ENCODE measurements at regions not wholly inside any gene's neighbourhood (a gene's known extent, or its start where the extent isn't known, plus 50 kb on each side); places are given as distances from the start of the nearest gene placed in this dataset.

GRCh38 chr12:131525795-131526508 lies 184.9 kb upstream of the SFSWAP start:
- H3K27me3 ChIP-seq (ENCODE audit: insufficient read depth, low read length): no peaks in the 10 kb centered on the region
- no peaks in the 10 kb centered on the region for H3K4me1 ChIP-seq (ENCODE audit: insufficient read depth, low read length, severe bottlenecking)
- H4K20me1 ChIP-seq (ENCODE audit: insufficient read depth, low read length): no peaks in the 10 kb centered on the region
- H3K9me3 ChIP-seq (ENCODE audit: low read length): no peaks in the 10 kb centered on the region
- H3K4me3 ChIP-seq (ENCODE audit: low read depth, low read length, poor library complexity, severe bottlenecking): no peak overlapping the region
- TF ChIP-seq CTCF (IDR thresholded peaks at IDR 0.05; ENCODE audit: low read length) (no peak), EZH2 (IDR thresholded peaks at IDR 0.05; ENCODE audit: borderline replicate concordance, low read length) (no peak)
- H3K79me2 ChIP-seq (ENCODE audit: insufficient read depth, low read length): no peaks in the 10 kb centered on the region
- no peak overlapping the region for H3K27ac ChIP-seq (ENCODE audit: low read depth, low read length, poor library complexity, severe bottlenecking)
- H3K4me2 ChIP-seq (ENCODE audit: low read length): no peak overlapping the region
- H3K9ac ChIP-seq (ENCODE audit: low read length): no peak overlapping the region
- H3K9me2 ChIP-seq (ENCODE audit: low read depth, low read length): no peaks in the 10 kb centered on the region
- no peak overlapping the region for H2AFZ ChIP-seq (ENCODE audit: low read length)
- no peaks in the 10 kb centered on the region for H3F3A ChIP-seq (ENCODE audit: insufficient read depth, low read length)
- no peaks in the 10 kb centered on the region for H3K36me3 ChIP-seq (ENCODE audit: insufficient read depth, low read length)

- no peaks in the 10 kb centered on the region for H3K27me3 ChIP-seq (ENCODE audit: insufficient read depth, low read length)
- H3K4me1 ChIP-seq (ENCODE audit: insufficient read depth, low read length, severe bottlenecking): no peaks in the 10 kb centered on the region
- H3K79me2 ChIP-seq (ENCODE audit: insufficient read depth, low read length): no peaks in the 10 kb centered on the region
- no peak overlapping the region for H3K27ac ChIP-seq (ENCODE audit: low read depth, low read length, poor library complexity, severe bottlenecking)
- no peaks in the 10 kb centered on the region for H4K20me1 ChIP-seq (ENCODE audit: insufficient read depth, low read length)
- no peak overlapping the region for H3K4me3 ChIP-seq (ENCODE audit: low read depth, low read length, poor library complexity, severe bottlenecking)
- no peak overlapping the region for H3K4me2 ChIP-seq (ENCODE audit: low read length)
- no peaks in the 10 kb centered on the region for H3K36me3 ChIP-seq (ENCODE audit: insufficient read depth, low read length)
- H3F3A ChIP-seq (ENCODE audit: insufficient read depth, low read length): no peaks in the 10 kb centered on the region
- no peak overlapping the region for H2AFZ ChIP-seq (ENCODE audit: low read length)
- no peaks in the 10 kb centered on the region for H3K9me2 ChIP-seq (ENCODE audit: low read depth, low read length)
- H3K9me3 ChIP-seq (ENCODE audit: low read length): no peaks in the 10 kb centered on the region
- TF ChIP-seq EZH2 (IDR thresholded peaks at IDR 0.05; ENCODE audit: borderline replicate concordance, low read length) (no peak), CTCF (IDR thresholded peaks at IDR 0.05; ENCODE audit: low read length) (no peak)
- H3K9ac ChIP-seq (ENCODE audit: low read length): no peak overlapping the region
These were observed 183.8 kb upstream of the SFSWAP start for GRCh38 chr12:131527092-131527491.

GRCh38 chr12:131527736-131528135 lies 183.2 kb upstream of the SFSWAP start:
- Histone ChIP-seq H3F3A (ENCODE audit: insufficient read depth, low read length) (no peaks in the 10 kb centered on the region), H3K4me2 (ENCODE audit: low read length) (no peak overlapping the region), H3K27ac (ENCODE audit: low read depth, low read length, poor library complexity, severe bottlenecking) (no peak overlapping the region), H3K36me3 (ENCODE audit: insufficient read depth, low read length) (no peaks in the 10 kb centered on the region), H3K79me2 (ENCODE audit: insufficient read depth, low read length) (no peaks in the 10 kb centered on the region), H3K9me2 (ENCODE audit: low read depth, low read length) (no peaks in the 10 kb centered on the region), H4K20me1 (ENCODE audit: insufficient read depth, low read length) (no peaks in the 10 kb centered on the region), H3K9me3 (ENCODE audit: low read length) (no peaks in the 10 kb centered on the region), H3K4me3 (ENCODE audit: low read depth, low read length, poor library complexity, severe bottlenecking) (no peak overlapping the region), H3K4me1 (ENCODE audit: insufficient read depth, low read length, severe bottlenecking) (no peaks in the 10 kb centered on the region), H3K9ac (ENCODE audit: low read length) (no peak overlapping the region), H2AFZ (ENCODE audit: low read length) (no peak overlapping the region), H3K27me3 (ENCODE audit: insufficient read depth, low read length) (no peaks in the 10 kb centered on the region)
- TF ChIP-seq EZH2 (IDR thresholded peaks at IDR 0.05; ENCODE audit: borderline replicate concordance, low read length) (no peak), CTCF (IDR thresholded peaks at IDR 0.05; ENCODE audit: low read length) (no peak)

Data from OCI-LY1 (cell line).